Cardiac muscle cell (in vitro differentiated cells and primary cell): ENCODE measurements at regions not wholly inside any gene's neighbourhood (a gene's known extent, or its start where the extent isn't known, plus 50 kb on each side); places are given as distances from the start of the nearest gene placed in this dataset.
A peak's percentile ranks its signal among the peaks of the same experiment; 100 is the strongest.

ENCODE experiments used
- DNase-seq, 2 donors: peaks; one replicate each; pipeline versions ENCODE4 v3.0.0 to v3.0.0-alpha.2; 2010 to 2017; ENCODE audit warnings: low read depth in 1 of 2, low spot score in 1 of 2
- H3K27ac ChIP-seq: fragments of 200-600 bp; sonication (generic); 2 replicates; pipeline ENCODE4 v1.5.1; 2016
- H3K27me3 ChIP-seq: fragments of 200-600 bp; sonication (generic); 2 replicates; pipeline ENCODE4 v1.6.0; 2016; ENCODE audit warnings: control low read depth
- H3K36me3 ChIP-seq: fragments of 200-600 bp; sonication (generic); 2 replicates; pipeline ENCODE4 v1.5.1; 2016; ENCODE audit warnings: control low read depth
- H3K4me1 ChIP-seq: fragments of 200-600 bp; sonication (generic); 2 replicates; pipeline ENCODE4 v1.8.1; 2017; ENCODE audit warnings: low read depth, mild to moderate bottlenecking, mixed run types
- H3K4me3 ChIP-seq: fragments of 200-600 bp; sonication (generic); 2 replicates; pipeline ENCODE4 v1.5.1; 2016; ENCODE audit warnings: mild to moderate bottlenecking
- H3K9me3 ChIP-seq: fragments of 200-600 bp; sonication (generic); 2 replicates; pipeline ENCODE4 v1.5.1; 2017; ENCODE audit warnings: low read depth, mild to moderate bottlenecking, control low read depth
- TF ChIP-seq, protein P1 (sequence below): IDR thresholded peaks from 2 replicates; pipeline ENCODE4 v1.5.1; 2012; ENCODE audit warnings: low read depth, mild to moderate bottlenecking, low read length

GRCh38 chr2:16244153-16244965 lies 304.0 kb downstream of the MYCN start:
- Histone ChIP-seq H3K4me3 (no peak overlapping the region), H3K4me1 (peaks cover 16% of the 10 kb centered on the region), H3K27ac (no peak overlapping the region), H3K27me3 (peaks cover 4% of the 10 kb centered on the region), H3K36me3 (no peaks in the 10 kb centered on the region), H3K9me3 (no peaks in the 10 kb centered on the region)
- DNase-seq, result no peak
- TF ChIP-seq, protein P1, sequence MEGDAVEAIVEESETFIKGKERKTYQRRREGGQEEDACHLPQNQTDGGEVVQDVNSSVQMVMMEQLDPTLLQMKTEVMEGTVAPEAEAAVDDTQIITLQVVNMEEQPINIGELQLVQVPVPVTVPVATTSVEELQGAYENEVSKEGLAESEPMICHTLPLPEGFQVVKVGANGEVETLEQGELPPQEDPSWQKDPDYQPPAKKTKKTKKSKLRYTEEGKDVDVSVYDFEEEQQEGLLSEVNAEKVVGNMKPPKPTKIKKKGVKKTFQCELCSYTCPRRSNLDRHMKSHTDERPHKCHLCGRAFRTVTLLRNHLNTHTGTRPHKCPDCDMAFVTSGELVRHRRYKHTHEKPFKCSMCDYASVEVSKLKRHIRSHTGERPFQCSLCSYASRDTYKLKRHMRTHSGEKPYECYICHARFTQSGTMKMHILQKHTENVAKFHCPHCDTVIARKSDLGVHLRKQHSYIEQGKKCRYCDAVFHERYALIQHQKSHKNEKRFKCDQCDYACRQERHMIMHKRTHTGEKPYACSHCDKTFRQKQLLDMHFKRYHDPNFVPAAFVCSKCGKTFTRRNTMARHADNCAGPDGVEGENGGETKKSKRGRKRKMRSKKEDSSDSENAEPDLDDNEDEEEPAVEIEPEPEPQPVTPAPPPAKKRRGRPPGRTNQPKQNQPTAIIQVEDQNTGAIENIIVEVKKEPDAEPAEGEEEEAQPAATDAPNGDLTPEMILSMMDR, result no peak

DNA sequence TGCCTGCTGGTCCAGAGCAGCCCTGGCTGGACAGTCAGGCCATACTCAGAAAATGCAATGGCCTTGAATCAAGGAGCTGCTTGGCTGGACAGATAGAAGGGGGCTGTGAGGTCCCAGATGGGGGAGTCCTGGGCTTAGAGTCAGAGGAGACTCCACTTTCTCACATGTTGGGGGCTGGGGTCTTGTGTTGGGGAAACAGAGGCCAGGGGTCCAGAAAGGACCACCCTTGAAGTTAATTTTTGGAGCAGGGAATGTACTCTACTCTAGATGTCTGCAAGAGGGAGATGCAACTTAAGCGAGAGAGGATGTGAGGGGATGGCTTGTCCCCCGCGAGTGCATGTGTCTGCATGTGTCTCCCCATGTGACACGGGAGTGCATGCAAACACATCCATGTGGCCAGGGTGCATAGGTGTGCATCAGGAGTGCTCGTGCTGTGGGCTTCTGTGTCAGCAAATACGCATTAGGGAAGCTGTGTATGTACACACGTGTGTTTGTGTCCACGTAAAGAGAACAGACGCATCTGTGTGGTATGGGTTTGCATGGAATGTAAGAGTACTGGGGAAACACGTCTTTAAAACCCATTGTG lies 303.2 kb downstream of the MYCN start:
- TF ChIP-seq, protein P1, result no peak
- no peak for DNase-seq
- no peaks in the 10 kb centered on the region for H3K36me3 ChIP-seq

DNA sequence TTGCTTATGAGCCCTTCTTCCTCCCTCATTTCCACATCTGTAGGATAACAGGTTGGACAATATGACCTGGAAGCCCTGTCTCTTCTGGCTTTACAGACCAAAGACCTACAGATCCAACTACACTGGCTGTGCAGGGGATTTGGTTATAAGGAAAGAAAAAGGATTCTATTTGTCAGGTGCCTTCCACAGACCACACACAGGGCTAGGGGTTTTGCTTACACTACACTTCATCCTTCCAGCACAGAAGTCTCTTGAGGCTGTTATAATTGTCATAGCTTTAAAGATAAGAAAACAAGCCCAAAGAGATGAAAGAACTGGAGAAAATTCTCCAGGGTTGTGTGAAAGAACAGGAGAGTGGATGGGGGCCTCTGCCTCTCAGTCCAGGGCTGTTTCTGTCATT lies 302.6 kb downstream of the MYCN start:
- Histone ChIP-seq H3K4me3 (no peak overlapping the region), H3K27me3 (no peaks in the 10 kb centered on the region), H3K27ac (no peak overlapping the region), H3K9me3 (no peaks in the 10 kb centered on the region), H3K36me3 (no peaks in the 10 kb centered on the region), H3K4me1 (peaks cover 8% of the 10 kb centered on the region)
- no peak for DNase-seq
- TF ChIP-seq, protein P1, result no peak

More for the DNA sequence above, 303.2 kb downstream of the MYCN start:
- Histone ChIP-seq H3K27me3 (no peaks in the 10 kb centered on the region), H3K4me3 (no peak overlapping the region), H3K4me1 (peaks cover 8% of the 10 kb centered on the region), H3K9me3 (no peaks in the 10 kb centered on the region), H3K27ac (no peak overlapping the region)

GRCh38 chr2:16241166-16242160 lies 301.1 kb downstream of the MYCN start:
- no peaks in the 10 kb centered on the region for H3K36me3 ChIP-seq
- no peaks in the 10 kb centered on the region for H3K9me3 ChIP-seq
- no peak overlapping the region for H3K27ac ChIP-seq
- no peaks in the 10 kb centered on the region for H3K27me3 ChIP-seq
- peaks cover 8% of the 10 kb centered on the region for H3K4me1 ChIP-seq
- TF ChIP-seq, protein P1, result no peak
- no peak overlapping the region for H3K4me3 ChIP-seq
- no peak for DNase-seq

- TF ChIP-seq, protein P1, result no peak
- H3K4me3 ChIP-seq, result no peak overlapping the region
- H3K27ac ChIP-seq, result no peak overlapping the region
- no peaks in the 10 kb centered on the region for H3K27me3 ChIP-seq
- DNase-seq, result peak in 1 of 2 donors; percentile 37
- no peaks in the 10 kb centered on the region for H3K9me3 ChIP-seq
- H3K36me3 ChIP-seq, result no peaks in the 10 kb centered on the region
- peaks cover 9% of the 10 kb centered on the region for H3K4me1 ChIP-seq
These were observed 300.1 kb downstream of the MYCN start for GRCh38 chr2:16240402-16240801.
